H1 (cell line): ENCODE measurements at regions not wholly inside any gene's neighbourhood (a gene's known extent, or its start where the extent isn't known, plus 50 kb on each side); places are given as distances from the start of the nearest gene placed in this dataset.

Experiments
- CTCF ChIA-PET: fragments of 300-600 bp; sonication (Branson Sonifier 250); formaldehyde crosslinking; loops from one replicate; lab custom pipeline; 2021; ENCODE audit not compliant: partially characterized antibody; lab: Charles Lee
- POLR2A ChIA-PET: fragments of 300-600 bp; sonication (Branson Sonifier 250); formaldehyde crosslinking; loops from one replicate; lab custom pipeline; 2021; ENCODE audit warnings: inconsistent platforms; ENCODE audit not compliant: partially characterized antibody; lab: Charles Lee
- DNase-seq, 2 experiments: peaks; one replicate each; pipeline versions ENCODE4 v3.0.0 to v3.0.0-alpha.2; 2010 to 2022; ENCODE audit warnings: low spot score in 2 of 2, low read depth in 1 of 2, mixed read lengths in 1 of 2
- FAIRE-seq: peaks from 2 replicates; lab custom pipeline; 2011; peaks lifted over from hg19 to GRCh38; lab: Jason Lieb, UNC
- H2AFZ ChIP-seq: 2 replicates; pipeline ENCODE4 v1.8.1; 2012; ENCODE audit warnings: low read length, inconsistent platforms
- H2AK5ac ChIP-seq: 2 replicates; pipeline ENCODE4 v1.6.1; 2013; ENCODE audit warnings: low read depth, low read length
- H2BK120ac ChIP-seq: replicated peaks from 2 replicates; pipeline ENCODE3; 2013; ENCODE audit warnings: low read depth, low read length, inconsistent platforms
- H2BK12ac ChIP-seq: 2 replicates; pipeline ENCODE4 v1.6.1; 2013; ENCODE audit warnings: low read depth, low read length
- H2BK15ac ChIP-seq: 2 replicates; pipeline ENCODE4 v1.6.1; 2013; ENCODE audit warnings: low read length
- H2BK20ac ChIP-seq: 2 replicates; pipeline ENCODE4 v1.6.1; 2013; ENCODE audit warnings: low read length
- H2BK5ac ChIP-seq: 2 replicates; pipeline ENCODE4 v1.6.1; 2013; ENCODE audit warnings: low read depth, low read length
- H3K14ac ChIP-seq: 2 replicates; pipeline ENCODE4 v1.6.1; 2013; ENCODE audit warnings: inconsistent platforms; ENCODE audit not compliant: insufficient read length
- H3K18ac ChIP-seq: 2 replicates; pipeline ENCODE4 v1.6.1; 2013; ENCODE audit warnings: low read length; ENCODE audit errors: extremely low read depth
- H3K23ac ChIP-seq: 2 replicates; pipeline ENCODE4 v1.6.1; 2013; ENCODE audit warnings: inconsistent platforms; ENCODE audit not compliant: insufficient read length
- H3K23me2 ChIP-seq: 2 replicates; pipeline ENCODE4 v1.6.1; 2013; ENCODE audit warnings: low read depth, low read length
- H3K27ac ChIP-seq: 2 replicates; pipeline ENCODE4 v1.6.1; 2011; ENCODE audit warnings: low read depth, low read length, inconsistent platforms
- H3K27me3 ChIP-seq, 4 experiments: replicated peaks in 1 of 4; 1 replicate in 1 of 4; 2 replicates in 3 of 4; pipeline versions ENCODE4 v1.6.1 to v1.8.1; 2011 to 2013; ENCODE audit warnings: low read length in 3 of 4, mild to moderate bottlenecking in 3 of 4, inconsistent platforms in 2 of 4, mixed read lengths in 2 of 4, moderate library complexity in 1 of 4; ENCODE audit not compliant: control insufficient read depth in 3 of 4, insufficient read depth in 3 of 4; ENCODE audit errors: extremely low read depth in 1 of 4
- H3K36me3 ChIP-seq, 4 experiments: 2 replicates each; pipeline versions ENCODE4 v1.6.1 to v1.8.1; 2011 to 2013; ENCODE audit warnings: mild to moderate bottlenecking in 4 of 4, low read length in 3 of 4, moderate library complexity in 2 of 4, control low read depth in 1 of 4, inconsistent platforms in 1 of 4; ENCODE audit not compliant: insufficient read depth in 4 of 4, control insufficient read depth in 2 of 4
- H3K4ac ChIP-seq: replicated peaks from 2 replicates; pipeline ENCODE3; 2013; ENCODE audit warnings: low read length, low read depth, mixed read lengths, inconsistent platforms; ENCODE audit not compliant: insufficient read length
- H3K4me1 ChIP-seq, 4 experiments: replicated peaks in 1 of 4; 1 replicate in 1 of 4; 2 replicates in 3 of 4; pipeline versions ENCODE4 v1.6.1 to v1.8.1; 2011 to 2013; ENCODE audit warnings: low read length in 3 of 4, inconsistent platforms in 2 of 4, mixed read lengths in 1 of 4; ENCODE audit not compliant: insufficient read depth in 4 of 4, control insufficient read depth in 3 of 4
- H3K4me2 ChIP-seq, 2 experiments: 2 replicates each; pipeline versions ENCODE4 v1.6.1 to v1.8.1; 2011 to 2013; ENCODE audit warnings: low read depth in 2 of 2, low read length in 2 of 2, control low read depth in 1 of 2, inconsistent platforms in 1 of 2, mild to moderate bottlenecking in 1 of 2; ENCODE audit not compliant: insufficient read depth in 1 of 2
- H3K4me3 ChIP-seq, 4 experiments: fragments of 200-600, 300-600 bp in 1 of 4; sonication (generic), shearing (Covaris generic), sonication (Bioruptor Twin) in 1 of 4; 2 replicates each; pipeline versions ENCODE4 v1.5.1 to v1.8.1; 2011 to 2016; ENCODE audit warnings: low read length in 4 of 4, low read depth in 3 of 4, control low read depth in 2 of 4, inconsistent platforms in 2 of 4, mild to moderate bottlenecking in 2 of 4, mixed read lengths in 1 of 4, moderate library complexity in 1 of 4; ENCODE audit not compliant: insufficient read depth in 2 of 4; ENCODE audit errors: extremely low read depth in 1 of 4
- H3K56ac ChIP-seq: replicated peaks from 2 replicates; pipeline ENCODE3; 2013; ENCODE audit warnings: low read depth, mild to moderate bottlenecking, mixed read lengths, low read length, inconsistent platforms; ENCODE audit not compliant: insufficient read length
- H3K79me1 ChIP-seq: 2 replicates; pipeline ENCODE4 v1.6.1; 2013; ENCODE audit warnings: low read depth, low read length, control low read depth
- H3K79me2 ChIP-seq, 2 experiments: 2 replicates each; pipeline versions ENCODE4 v1.6.1 to v1.8.1; 2012 to 2013; ENCODE audit warnings: low read length in 2 of 2, mild to moderate bottlenecking in 2 of 2, inconsistent platforms in 1 of 2; ENCODE audit not compliant: insufficient read depth in 2 of 2, control insufficient read depth in 1 of 2
- H3K9ac ChIP-seq, 4 experiments: replicated peaks in 1 of 4; 1 replicate in 1 of 4; 2 replicates in 3 of 4; pipeline versions ENCODE4 v1.6.1 to v1.8.1; 2011 to 2013; ENCODE audit warnings: low read depth in 3 of 4, low read length in 3 of 4, control low read depth in 2 of 4, mild to moderate bottlenecking in 2 of 4, moderate library complexity in 2 of 4, inconsistent platforms in 1 of 4; ENCODE audit errors: extremely low read depth in 1 of 4
- H3K9me3 ChIP-seq, 2 experiments: 2 replicates each; pipeline versions ENCODE4 v1.6.1 to v1.8.1; 2012 to 2013; ENCODE audit warnings: mild to moderate bottlenecking in 2 of 2, moderate library complexity in 2 of 2, control low read depth in 1 of 2, inconsistent platforms in 1 of 2, low read depth in 1 of 2, low read length in 1 of 2, mixed read lengths in 1 of 2; ENCODE audit not compliant: insufficient read depth in 2 of 2
- H4K20me1 ChIP-seq, 2 experiments: replicated peaks in 1 of 2; 2 replicates each; pipeline versions ENCODE3 to v1.8.1; 2011 to 2013; ENCODE audit warnings: inconsistent platforms in 2 of 2, low read length in 2 of 2, mild to moderate bottlenecking in 1 of 2; ENCODE audit not compliant: insufficient read depth in 2 of 2, control insufficient read depth in 1 of 2
- H4K5ac ChIP-seq: 2 replicates; pipeline ENCODE4 v1.6.1; 2013; ENCODE audit warnings: low read length, low read depth, mixed read lengths, inconsistent platforms; ENCODE audit not compliant: insufficient read length
- H4K8ac ChIP-seq: 2 replicates; pipeline ENCODE4 v1.8.0; 2013; ENCODE audit warnings: mild to moderate bottlenecking, moderate library complexity, low read length, inconsistent platforms; ENCODE audit not compliant: insufficient read depth; ENCODE audit errors: extremely low read depth
- H4K91ac ChIP-seq: replicated peaks from 2 replicates; pipeline ENCODE3; 2013; ENCODE audit warnings: low read length, mixed read lengths, inconsistent platforms; ENCODE audit not compliant: insufficient read length
- BRCA1 ChIP-seq: IDR thresholded peaks from 2 replicates; pipeline ENCODE4 v1.6.1; 2012; ENCODE audit warnings: low read depth, low read length, improper control_type of control experiment
- EP300 ChIP-seq, 2 experiments: IDR thresholded peaks; 1 replicate in 1 of 2; 2 replicates in 1 of 2; pipeline ENCODE4 v1.6.1; 2011 to 2012; ENCODE audit warnings: low read depth in 2 of 2, low read length in 2 of 2, mild to moderate bottlenecking in 2 of 2, borderline replicate concordance in 1 of 2, inconsistent platforms in 1 of 2, moderate library complexity in 1 of 2
- JUN ChIP-seq: IDR thresholded peaks from 2 replicates; pipeline ENCODE4 v1.6.1; 2011; ENCODE audit warnings: low read depth, mild to moderate bottlenecking, improper control_type of control experiment, low read length
- JUND ChIP-seq: IDR thresholded peaks from 2 replicates; pipeline ENCODE4 v1.6.1; 2011; ENCODE audit warnings: mild to moderate bottlenecking, improper control_type of control experiment, low read length
- KDM4A ChIP-seq: IDR thresholded peaks from one replicate; pipeline ENCODE4 v1.7.1; 2012; ENCODE audit warnings: low read depth, mild to moderate bottlenecking, moderate library complexity, low read length, inconsistent platforms; ENCODE audit not compliant: severe bottlenecking
- MAFK ChIP-seq: IDR thresholded peaks from 2 replicates; pipeline ENCODE4 v1.6.1; 2012; ENCODE audit warnings: low read depth, mild to moderate bottlenecking, improper control_type of control experiment, low read length
- MAX ChIP-seq: IDR thresholded peaks from 2 replicates; pipeline ENCODE4 v1.6.1; 2012; ENCODE audit warnings: inconsistent platforms
- POLR2A ChIP-seq, 2 experiments: IDR thresholded peaks; 1 replicate in 1 of 2; 2 replicates in 1 of 2; pipeline ENCODE4 v1.6.1; 2011; ENCODE audit warnings: low read depth in 2 of 2, low read length in 2 of 2, mild to moderate bottlenecking in 2 of 2; ENCODE audit errors: control extremely low read depth in 1 of 2
- RBBP5 ChIP-seq: IDR thresholded peaks from 2 replicates; pipeline ENCODE4 v1.7.1; 2012; ENCODE audit warnings: low read depth, mild to moderate bottlenecking, inconsistent platforms, low read length, moderate library complexity, borderline replicate concordance
- WGBS, 2 experiments: shearing (Covaris generic) in 1 of 2; methylation state at CpG; one replicate each; pipeline versions ENCODE4 v1.1.6 to v1.1.7; 2013 to 2015; ENCODE audit warnings: low lambda C conversion rate in 2 of 2, mixed read lengths in 2 of 2, inconsistent platforms in 1 of 2, low coverage in 1 of 2, missing lambda C conversion rate in 1 of 2; ENCODE audit not compliant: insufficient replicate concordance in 2 of 2, insufficient coverage in 1 of 2, insufficient read length in 1 of 2; ENCODE audit errors: extremely low coverage in 1 of 2, missing lambda C conversion rate in 1 of 2; 5-methylcytosine and 5-hydroxymethylcytosine counted together

DNA sequence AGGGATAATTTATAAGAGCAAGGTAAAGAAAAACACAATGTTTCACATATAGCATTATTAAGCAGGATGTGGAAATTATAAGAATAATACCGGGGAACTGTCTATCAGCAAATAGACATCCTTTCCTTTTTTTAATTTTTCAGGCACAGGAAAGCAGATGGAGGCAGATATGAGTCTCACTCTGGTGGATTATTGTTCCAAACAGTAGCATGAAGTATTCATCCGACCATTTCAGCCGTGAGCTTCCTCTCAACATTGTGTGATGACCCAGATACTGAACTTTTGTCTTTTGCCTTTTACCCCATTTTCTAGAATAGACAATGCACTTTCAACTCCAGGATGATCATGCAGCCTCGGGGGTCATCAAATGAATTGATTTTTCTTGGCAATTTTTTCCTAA is 599.8 kb downstream of the ADGRL2 start:
- Histone ChIP-seq H3K4ac (no peak overlapping the region), H2AK5ac (no peak overlapping the region), H3K27ac (no peak overlapping the region), H3K79me1 (no peaks in the 10 kb centered on the region), H3K4me3 (no peak overlapping the region), H2AFZ (no peak overlapping the region), H2BK12ac (no peak overlapping the region), H4K5ac (no peak overlapping the region), H2BK15ac (no peak overlapping the region), H4K8ac (no peak overlapping the region), H3K4me2 (no peak overlapping the region), H4K91ac (no peak overlapping the region), H3K18ac (no peak overlapping the region), H2BK120ac (no peak overlapping the region), H3K23ac (no peak overlapping the region), H3K14ac (no peak overlapping the region), H3K27me3 (no peaks in the 10 kb centered on the region), H3K36me3 (no peaks in the 10 kb centered on the region), H3K56ac (no peak overlapping the region), H3K9me3 (no peaks in the 10 kb centered on the region), H3K9ac (no peak overlapping the region), H4K20me1 (no peaks in the 10 kb centered on the region), H2BK20ac (no peak overlapping the region), H3K79me2 (no peaks in the 10 kb centered on the region), H3K23me2 (no peaks in the 10 kb centered on the region), H3K4me1 (no peaks in the 10 kb centered on the region), H2BK5ac (no peak overlapping the region)
- ChIA-PET CTCF (interaction anchor here (0.6 to 1.2 kb wide), 3 partner anchors 9 to 32 kb away, joined by 3 to 5 read pairs (median 3); no protein-coding TSS in a partner anchor), POLR2A (no interaction called here)
- WGBS, 2 experiments = 88% methylated on average over 4 of the region's 4 CpGs; no CpG with 5 or more reads in 1 of the 2 experiments
- no peak for TF ChIP-seq MAFK
- no peak for TF ChIP-seq JUN
- no peak for TF ChIP-seq JUND
- TF ChIP-seq MAX = no peak
- TF ChIP-seq BRCA1 = no peak
- no peak for TF ChIP-seq RBBP5
- no peak for TF ChIP-seq EP300 (IDR thresholded peaks at IDR 0.05; ENCODE audit: borderline replicate concordance in 1 of 2, low read depth in 2 of 2, low read length in 2 of 2)
- TF ChIP-seq KDM4A = no peak
- no peak for TF ChIP-seq POLR2A (IDR thresholded peaks at IDR 0.05; ENCODE audit: control extremely low read depth in 1 of 2, low read depth in 2 of 2, low read length in 2 of 2)
- no peak for FAIRE-seq
- DNase-seq = no peak
